Glutamatergic neuron (in vitro differentiated cells): ENCODE measurements at regions not wholly inside any gene's neighbourhood (a gene's known extent, or its start where the extent isn't known, plus 50 kb on each side); places are given as distances from the start of the nearest gene placed in this dataset.

Experiments
- DNase-seq: peaks from one replicate; pipeline ENCODE4 v3.0.0; 2022
- H3K27ac Mint-ChIP-seq: one replicate; pipeline ENCODE4 v1.8.0; 2020; ENCODE audit warnings: mild to moderate bottlenecking, mixed read lengths, inconsistent platforms; ENCODE audit not compliant: unreplicated experiment
- H3K27me3 Mint-ChIP-seq: one replicate; pipeline ENCODE4 v1.8.0; 2020; ENCODE audit warnings: mild to moderate bottlenecking, moderate library complexity, mixed read lengths, inconsistent platforms; ENCODE audit not compliant: unreplicated experiment
- H3K36me3 Mint-ChIP-seq: one replicate; pipeline ENCODE4 v1.8.0; 2020; ENCODE audit warnings: mild to moderate bottlenecking, mixed read lengths, inconsistent platforms; ENCODE audit not compliant: unreplicated experiment
- H3K4me1 Mint-ChIP-seq: one replicate; pipeline ENCODE4 v1.8.0; 2020; ENCODE audit warnings: mild to moderate bottlenecking, low read depth, mixed read lengths, inconsistent platforms; ENCODE audit not compliant: unreplicated experiment
- H3K4me3 Mint-ChIP-seq: one replicate; pipeline ENCODE4 v1.8.0; 2020; ENCODE audit warnings: mild to moderate bottlenecking, mixed read lengths, inconsistent platforms; ENCODE audit not compliant: unreplicated experiment
- H3K9me3 Mint-ChIP-seq: one replicate; pipeline ENCODE4 v1.8.0; 2020; ENCODE audit warnings: mild to moderate bottlenecking, moderate library complexity, mixed read lengths, inconsistent platforms; ENCODE audit not compliant: unreplicated experiment
- CTCF ChIP-seq: fragments of 200-600 bp; sonication (generic); IDR thresholded peaks from one replicate; pipeline ENCODE4 v1.5.0; 2021; ENCODE audit not compliant: partially characterized antibody, unreplicated experiment

DNA sequence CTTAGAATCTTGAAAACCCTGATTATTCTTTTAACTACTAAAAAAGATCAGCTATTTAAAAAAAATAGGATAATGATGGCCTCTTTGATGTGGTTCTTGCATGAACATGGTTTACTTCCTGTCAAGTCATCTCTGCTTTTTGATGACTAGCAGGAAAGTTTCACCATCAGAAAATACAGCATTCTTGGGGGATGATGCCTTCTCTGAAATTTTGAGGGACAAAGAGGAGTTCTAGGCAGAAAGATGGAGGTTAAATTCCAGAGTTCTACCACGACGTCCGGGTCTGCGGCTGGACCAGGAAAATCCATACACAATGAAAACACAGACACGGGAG is 130.4 kb downstream of the OLIG3 start:
- Mint-ChIP-seq H3K9me3 (peaks cover 1% of the 10 kb centered on the region), H3K4me1 (peaks cover 36% of the 10 kb centered on the region), H3K36me3 (no peaks in the 10 kb centered on the region), H3K4me3 (no peak overlapping the region), H3K27ac (peak overlapping the region; percentile 46), H3K27me3 (no peaks in the 10 kb centered on the region)
- no peak for DNase-seq
- TF ChIP-seq CTCF = no peak

- TF ChIP-seq CTCF = no peak
- DNase-seq = peak; percentile 16
- H3K9me3 Mint-ChIP-seq = peaks cover 1% of the 10 kb centered on the region
- H3K27me3 Mint-ChIP-seq = no peaks in the 10 kb centered on the region
- H3K27ac Mint-ChIP-seq = peak overlapping the region; percentile 82
- H3K4me1 Mint-ChIP-seq = peaks cover 38% of the 10 kb centered on the region
- peak overlapping the region; percentile 20 for H3K4me3 Mint-ChIP-seq
- H3K36me3 Mint-ChIP-seq = no peaks in the 10 kb centered on the region
These were observed 131.1 kb downstream of the OLIG3 start for GRCh38 chr6:137362878-137363804.

- peak overlapping the region; percentile 36 for H3K27ac Mint-ChIP-seq
These were observed 132.5 kb downstream of the OLIG3 start for GRCh38 chr6:137361701-137362100.

GRCh38 chr6:137358273-137358672 is 135.9 kb downstream of the OLIG3 start:
- no peak for TF ChIP-seq CTCF
- no peak overlapping the region for H3K4me3 Mint-ChIP-seq
- peaks cover 17% of the 10 kb centered on the region for H3K4me1 Mint-ChIP-seq
- no peaks in the 10 kb centered on the region for H3K27me3 Mint-ChIP-seq
- H3K36me3 Mint-ChIP-seq = no peaks in the 10 kb centered on the region
- no peak overlapping the region for H3K27ac Mint-ChIP-seq
- DNase-seq = no peak
- H3K9me3 Mint-ChIP-seq = peaks cover 1% of the 10 kb centered on the region

More at GRCh38 chr6:137361701-137362100, 132.5 kb downstream of the OLIG3 start:
- Mint-ChIP-seq H3K4me1 (peaks cover 39% of the 10 kb centered on the region), H3K4me3 (no peak overlapping the region), H3K36me3 (no peaks in the 10 kb centered on the region), H3K27me3 (no peaks in the 10 kb centered on the region), H3K9me3 (peaks cover 1% of the 10 kb centered on the region)
- no peak for TF ChIP-seq CTCF
- DNase-seq = no peak

- H3K9me3 Mint-ChIP-seq = peaks cover 1% of the 10 kb centered on the region
- H3K27ac Mint-ChIP-seq = no peak overlapping the region
These were observed 136.3 kb downstream of the OLIG3 start for GRCh38 chr6:137357948-137358266.

More at GRCh38 chr6:137357948-137358266, 136.3 kb downstream of the OLIG3 start:
- no peak for TF ChIP-seq CTCF
- Mint-ChIP-seq H3K4me1 (peaks cover 15% of the 10 kb centered on the region), H3K4me3 (no peak overlapping the region), H3K36me3 (no peaks in the 10 kb centered on the region), H3K27me3 (no peaks in the 10 kb centered on the region)
- no peak for DNase-seq
